ENCODE measurements at regions not wholly inside any gene's neighbourhood (a gene's known extent, or its start where the extent isn't known, plus 50 kb on each side); places are given as distances from the start of the nearest gene placed in this dataset.

DNA sequence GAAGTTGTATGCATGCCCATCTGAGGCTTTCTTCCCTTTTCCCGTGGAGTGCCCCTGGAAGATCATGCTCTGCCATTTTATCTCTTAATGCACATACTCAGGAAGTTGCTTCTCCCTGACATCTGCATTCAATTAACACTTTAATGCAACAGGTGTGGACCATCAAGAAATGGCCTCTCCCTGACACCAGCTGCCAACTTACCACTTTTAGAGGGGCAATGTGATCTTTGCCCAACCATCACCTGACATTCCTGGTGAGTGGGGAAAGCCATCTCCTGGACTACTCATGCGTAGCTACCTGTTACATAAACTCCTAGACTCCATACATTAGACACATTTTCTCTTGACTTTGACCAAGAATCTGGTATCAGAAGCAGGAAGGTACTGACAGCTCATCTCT, 1450.4 kb upstream of the CDH9 start:
- H3K18ac ChIP-seq (ENCODE audit: extremely low read depth, low read length): no peak overlapping the region
- no peaks in the 10 kb centered on the region for H3K9me3 ChIP-seq (ENCODE audit: insufficient read depth in 2 of 2, low read depth in 1 of 2, low read length in 1 of 2)
- H3K79me1 ChIP-seq (ENCODE audit: low read depth, low read length): no peaks in the 10 kb centered on the region
- no peak overlapping the region for H3K56ac ChIP-seq (replicated peaks; ENCODE audit: insufficient read length, low read depth, low read length)
- no peak overlapping the region for H3K27ac ChIP-seq (ENCODE audit: low read depth, low read length)
- H3K4ac ChIP-seq (replicated peaks; ENCODE audit: insufficient read length, low read depth, low read length): no peak overlapping the region
- H4K91ac ChIP-seq (replicated peaks; ENCODE audit: insufficient read length, low read length): no peak overlapping the region
- no peak overlapping the region for H2BK120ac ChIP-seq (replicated peaks; ENCODE audit: low read depth, low read length)
- no peak overlapping the region for H3K14ac ChIP-seq (ENCODE audit: insufficient read length)
- H4K20me1 ChIP-seq (replicated peaks in 1 of 2; ENCODE audit: control insufficient read depth in 1 of 2, insufficient read depth in 2 of 2, low read length in 2 of 2): no peaks in the 10 kb centered on the region
- FAIRE-seq (no peak), DNase-seq (ENCODE audit: low read depth in 1 of 2, low spot score in 2 of 2) (no peak)
- no peak overlapping the region for H2BK12ac ChIP-seq (ENCODE audit: low read depth, low read length)
- no peak overlapping the region for H2BK5ac ChIP-seq (ENCODE audit: low read depth, low read length)
- no peak overlapping the region for H3K4me2 ChIP-seq (ENCODE audit: insufficient read depth in 1 of 2, low read depth in 2 of 2, low read length in 2 of 2)
- POLR2A ChIA-PET (ENCODE audit: partially characterized antibody): no interaction called here
- H4K5ac ChIP-seq (ENCODE audit: insufficient read length, low read depth, low read length): no peak overlapping the region
- H2BK20ac ChIP-seq (ENCODE audit: low read length): no peak overlapping the region
- TF ChIP-seq RBBP5 (IDR thresholded peaks at IDR 0.05; ENCODE audit: borderline replicate concordance, low read depth, low read length) (no peak), POU5F1 (IDR thresholded peaks at IDR 0.05; ENCODE audit: low read depth, low read length) (no peak), TCF12 (IDR thresholded peaks at IDR 0.05; ENCODE audit: low read depth, low read length) (peak; percentile 73; the same call in 1 of the 2 replicates)
- no peaks in the 10 kb centered on the region for H3K36me3 ChIP-seq (ENCODE audit: control insufficient read depth in 2 of 4, insufficient read depth in 4 of 4, low read length in 3 of 4)
- 56% methylated on average over 2 of the region's 2 CpGs; no CpG with 5 or more reads in 1 of the 2 experiments for WGBS, 2 experiments (ENCODE audit: extremely low coverage in 1 of 2, insufficient coverage in 1 of 2, insufficient read length in 1 of 2, insufficient replicate concordance in 2 of 2, low coverage in 1 of 2, low lambda C conversion rate in 2 of 2, missing lambda C conversion rate in 1 of 2)
- no peak overlapping the region for H3K4me3 ChIP-seq (ENCODE audit: extremely low read depth in 1 of 4, insufficient read depth in 2 of 4, low read depth in 3 of 4, low read length in 4 of 4)
- H4K8ac ChIP-seq (ENCODE audit: extremely low read depth, insufficient read depth, low read length): no peak overlapping the region
- no peak overlapping the region for H2BK15ac ChIP-seq (ENCODE audit: low read length)
- H3K9ac ChIP-seq (replicated peaks in 1 of 4; ENCODE audit: extremely low read depth in 1 of 4, low read depth in 3 of 4, low read length in 3 of 4): no peak overlapping the region
- H3K4me1 ChIP-seq (replicated peaks in 1 of 4; ENCODE audit: control insufficient read depth in 3 of 4, insufficient read depth in 4 of 4, low read length in 3 of 4): peaks cover 0 to 7% (median 2%) of the 10 kb centered on the region in 4 experiments; a peak in 3 of 7 replicates
- H3K23ac ChIP-seq (ENCODE audit: insufficient read length): no peak overlapping the region
- CTCF ChIA-PET (ENCODE audit: partially characterized antibody): interaction anchor here (0.6 to 1.2 kb wide), 2 partner anchors 88 to 160 kb away, joined by 3 to 4 read pairs; no protein-coding TSS in a partner anchor
- H2AK5ac ChIP-seq (ENCODE audit: low read depth, low read length): no peak overlapping the region
- no peaks in the 10 kb centered on the region for H3K79me2 ChIP-seq (ENCODE audit: control insufficient read depth in 1 of 2, insufficient read depth in 2 of 2, low read length in 2 of 2)
- H3K27me3 ChIP-seq (replicated peaks in 1 of 4; ENCODE audit: control insufficient read depth in 3 of 4, extremely low read depth in 1 of 4, insufficient read depth in 3 of 4, low read length in 3 of 4): no peaks in the 10 kb centered on the region
- H3K23me2 ChIP-seq (ENCODE audit: low read depth, low read length): no peaks in the 10 kb centered on the region
- H2AFZ ChIP-seq (ENCODE audit: low read length): 0 out of 2 replicates have a peak overlapping the region, but pooled peaks have one; percentile 58

Data from H1 (cell line).